ENCODE measurements at regions not wholly inside any gene's neighbourhood (a gene's known extent, or its start where the extent isn't known, plus 50 kb on each side); places are given as distances from the start of the nearest gene placed in this dataset.

GRCh38 chr4:128558896-128559679 lies 250.4 kb upstream of the JADE1 start:
- no peak for TF ChIP-seq EZH2phosphoT487 (IDR thresholded peaks at IDR 0.05; ENCODE audit: low read depth, severe bottlenecking, unreplicated experiment)
- no peak overlapping the region for H3K4me2 ChIP-seq
- no peaks in the 10 kb centered on the region for H3K79me2 ChIP-seq
- no peaks in the 10 kb centered on the region for H3K9me3 ChIP-seq (ENCODE audit: low read depth)
- H3K27me3 ChIP-seq = no peaks in the 10 kb centered on the region
- H2AFZ ChIP-seq = peak overlapping the region; percentile 46
- no peaks in the 10 kb centered on the region for H3K36me3 ChIP-seq (replicated peaks; ENCODE audit: insufficient read depth, low read depth)
- no peaks in the 10 kb centered on the region for H3K9me2 ChIP-seq (replicated peaks; ENCODE audit: insufficient read depth)
- peak overlapping the region; percentile 88 for H3K27ac ChIP-seq
- no peak for DNase-seq (ENCODE audit: low spot score)
- peaks cover 36% of the 10 kb centered on the region for H3K4me1 ChIP-seq (ENCODE audit: insufficient read depth)
- H3K4me3 ChIP-seq = no peak overlapping the region
- WGBS (ENCODE audit: low lambda C conversion rate, missing lambda C conversion rate) = 63% methylated on average over 8 of the region's 8 CpGs
- no peaks in the 10 kb centered on the region for H4K20me1 ChIP-seq (ENCODE audit: insufficient read depth, poor library complexity, severe bottlenecking)

GRCh38 chr4:128556756-128557155 lies 252.7 kb upstream of the JADE1 start:
- Histone ChIP-seq H3K4me2 (no peak overlapping the region), H3K27ac (no peak overlapping the region), H3K79me2 (no peaks in the 10 kb centered on the region), H3K27me3 (no peaks in the 10 kb centered on the region), H3K36me3 (replicated peaks; ENCODE audit: insufficient read depth, low read depth) (no peaks in the 10 kb centered on the region), H2AFZ (no peak overlapping the region), H3K4me3 (no peak overlapping the region), H3K4me1 (ENCODE audit: insufficient read depth) (peaks cover 43% of the 10 kb centered on the region), H3K9me3 (ENCODE audit: low read depth) (no peaks in the 10 kb centered on the region), H4K20me1 (ENCODE audit: insufficient read depth, poor library complexity, severe bottlenecking) (no peaks in the 10 kb centered on the region), H3K9me2 (replicated peaks; ENCODE audit: insufficient read depth) (no peaks in the 10 kb centered on the region)
- WGBS (ENCODE audit: low lambda C conversion rate, missing lambda C conversion rate) = 79% methylated on average over 3 of the region's 3 CpGs
- no peak for TF ChIP-seq EZH2 (IDR thresholded peaks at IDR 0.05; ENCODE audit: borderline replicate concordance)
- no peak for TF ChIP-seq CTCF (IDR thresholded peaks at IDR 0.05; ENCODE audit: poor library complexity)
- TF ChIP-seq EZH2phosphoT487 (IDR thresholded peaks at IDR 0.05; ENCODE audit: low read depth, severe bottlenecking, unreplicated experiment) = no peak
- DNase-seq (ENCODE audit: low spot score) = no peak

GRCh38 chr4:128553686-128554515 lies 255.6 kb upstream of the JADE1 start:
- H3K27me3 ChIP-seq = no peaks in the 10 kb centered on the region
- TF ChIP-seq CTCF (IDR thresholded peaks at IDR 0.05; ENCODE audit: poor library complexity) (no peak), EZH2phosphoT487 (IDR thresholded peaks at IDR 0.05; ENCODE audit: low read depth, severe bottlenecking, unreplicated experiment) (no peak), EZH2 (IDR thresholded peaks at IDR 0.05; ENCODE audit: borderline replicate concordance) (no peak)
- no peaks in the 10 kb centered on the region for H3K9me3 ChIP-seq (ENCODE audit: low read depth)
- H3K79me2 ChIP-seq = no peaks in the 10 kb centered on the region
- no peaks in the 10 kb centered on the region for H4K20me1 ChIP-seq (ENCODE audit: insufficient read depth, poor library complexity, severe bottlenecking)
- H3K4me1 ChIP-seq (ENCODE audit: insufficient read depth) = peaks cover 19% of the 10 kb centered on the region
- H3K9me2 ChIP-seq (replicated peaks; ENCODE audit: insufficient read depth) = no peaks in the 10 kb centered on the region
- H3K36me3 ChIP-seq (replicated peaks; ENCODE audit: insufficient read depth, low read depth) = no peaks in the 10 kb centered on the region
- peak overlapping the region; percentile 97 for H3K27ac ChIP-seq
- H3K4me2 ChIP-seq = peak overlapping the region; percentile 78
- no peak overlapping the region for H2AFZ ChIP-seq
- WGBS (ENCODE audit: low lambda C conversion rate, missing lambda C conversion rate) = 21% methylated on average over 5 of the region's 5 CpGs
- no peak for DNase-seq (ENCODE audit: low spot score)
- H3K4me3 ChIP-seq = peak overlapping the region; percentile 30

GRCh38 chr4:128552586-128552907 lies 257.0 kb upstream of the JADE1 start:
- Histone ChIP-seq H3K27ac (peak overlapping the region; percentile 97), H3K79me2 (no peaks in the 10 kb centered on the region), H2AFZ (no peak overlapping the region), H3K9me3 (ENCODE audit: low read depth) (no peaks in the 10 kb centered on the region), H3K4me1 (ENCODE audit: insufficient read depth) (peaks cover 19% of the 10 kb centered on the region), H3K36me3 (replicated peaks; ENCODE audit: insufficient read depth, low read depth) (no peaks in the 10 kb centered on the region), H3K4me3 (no peak overlapping the region), H3K4me2 (peak overlapping the region; percentile 78), H3K27me3 (no peaks in the 10 kb centered on the region), H3K9me2 (replicated peaks; ENCODE audit: insufficient read depth) (no peaks in the 10 kb centered on the region), H4K20me1 (ENCODE audit: insufficient read depth, poor library complexity, severe bottlenecking) (no peaks in the 10 kb centered on the region)
- DNase-seq (ENCODE audit: low spot score) = no peak
- no peak for TF ChIP-seq EZH2phosphoT487 (IDR thresholded peaks at IDR 0.05; ENCODE audit: low read depth, severe bottlenecking, unreplicated experiment)
- TF ChIP-seq EZH2 (IDR thresholded peaks at IDR 0.05; ENCODE audit: borderline replicate concordance) = no peak
- no peak for TF ChIP-seq CTCF (IDR thresholded peaks at IDR 0.05; ENCODE audit: poor library complexity)
- 59% methylated on average over 4 of the region's 4 CpGs for WGBS (ENCODE audit: low lambda C conversion rate, missing lambda C conversion rate)

Measured in hepatocyte (in vitro differentiated cells).